Neuronal stem cell (in vitro differentiated cells): ENCODE measurements at regions not wholly inside any gene's neighbourhood (a gene's known extent, or its start where the extent isn't known, plus 50 kb on each side); places are given as distances from the start of the nearest gene placed in this dataset.

Experiments used
- DNase-seq: peaks from one replicate; pipeline ENCODE4 v3.0.0-alpha.2; 2013; ENCODE audit warnings: low spot score
- H2AFZ ChIP-seq: one replicate; pipeline ENCODE4 v1.6.1; 2013; ENCODE audit warnings: mild to moderate bottlenecking, low read length, inconsistent platforms
- H2AK5ac ChIP-seq: 2 replicates; pipeline ENCODE4 v1.6.1; 2013; ENCODE audit warnings: low read depth, mild to moderate bottlenecking, inconsistent platforms, low read length, moderate library complexity, mixed read lengths
- H2BK120ac ChIP-seq: 2 replicates; pipeline ENCODE4 v1.6.1; 2013; ENCODE audit warnings: low read depth, mild to moderate bottlenecking, inconsistent platforms, low read length, moderate library complexity, mixed read lengths
- H2BK12ac ChIP-seq: one replicate; pipeline ENCODE4 v1.6.1; 2013; ENCODE audit warnings: low read length, inconsistent platforms
- H2BK15ac ChIP-seq: 2 replicates; pipeline ENCODE4 v1.6.1; 2013; ENCODE audit warnings: mild to moderate bottlenecking, low read length, inconsistent platforms, mixed read lengths
- H2BK5ac ChIP-seq: one replicate; pipeline ENCODE4 v1.6.1; 2013; ENCODE audit warnings: inconsistent platforms, mild to moderate bottlenecking, low read length, moderate library complexity
- H3K14ac ChIP-seq: one replicate; pipeline ENCODE4 v1.6.1; 2013; ENCODE audit warnings: low read length, inconsistent platforms
- H3K18ac ChIP-seq: 2 replicates; pipeline ENCODE4 v1.6.1; 2013; ENCODE audit warnings: low read length, inconsistent platforms
- H3K23ac ChIP-seq: 2 replicates; pipeline ENCODE4 v1.6.1; 2013; ENCODE audit warnings: low read depth, mild to moderate bottlenecking, mixed read lengths, low read length, inconsistent platforms; ENCODE audit not compliant: poor library complexity
- H3K27ac ChIP-seq: replicated peaks from 3 replicates; pipeline ENCODE4 v1.5.1; 2013; ENCODE audit warnings: low read length, inconsistent platforms
- H3K27me3 ChIP-seq, 3 experiments: 2 replicates each; pipeline ENCODE4 v1.6.1; 2013; ENCODE audit warnings: low read length in 3 of 3, mild to moderate bottlenecking in 2 of 3, inconsistent platforms in 1 of 3, low read depth in 1 of 3, mixed read lengths in 1 of 3, moderate library complexity in 1 of 3; ENCODE audit not compliant: control insufficient read depth in 3 of 3, insufficient read depth in 3 of 3
- H3K36me3 ChIP-seq, 2 donors: replicated peaks in 1 of 2; 2 replicates each; pipeline ENCODE4 v1.6.1; 2013; ENCODE audit warnings: low read length in 2 of 2; ENCODE audit not compliant: control insufficient read depth in 2 of 2, insufficient read depth in 2 of 2
- H3K4ac ChIP-seq: 2 replicates; pipeline ENCODE4 v1.6.1; 2013; ENCODE audit warnings: inconsistent platforms, mild to moderate bottlenecking, low read length, moderate library complexity
- H3K4me1 ChIP-seq, 2 donors: 1 replicate in 1 of 2; 2 replicates in 1 of 2; pipeline ENCODE4 v1.6.1; 2013; ENCODE audit warnings: low read length in 2 of 2, low read depth in 1 of 2; ENCODE audit not compliant: control insufficient read depth in 2 of 2, insufficient read depth in 1 of 2
- H3K4me2 ChIP-seq: one replicate; pipeline ENCODE4 v1.6.1; 2013; ENCODE audit warnings: mild to moderate bottlenecking, low read length, inconsistent platforms; ENCODE audit not compliant: insufficient read depth, poor library complexity, severe bottlenecking
- H3K4me3 ChIP-seq, 2 donors: 2 replicates each; pipeline ENCODE4 v1.5.1; 2013; ENCODE audit warnings: low read length in 2 of 2, mild to moderate bottlenecking in 2 of 2, inconsistent platforms in 1 of 2, moderate library complexity in 1 of 2
- H3K79me1 ChIP-seq: one replicate; pipeline ENCODE4 v1.6.1; 2013; ENCODE audit warnings: low read depth, mild to moderate bottlenecking, inconsistent platforms, low read length, moderate library complexity
- H3K9ac ChIP-seq: one replicate; pipeline ENCODE4 v1.6.1; 2013; ENCODE audit warnings: mild to moderate bottlenecking, low read depth, low read length, inconsistent platforms; ENCODE audit not compliant: poor library complexity
- H3K9me3 ChIP-seq, 2 donors: replicated peaks in 1 of 2; 2 replicates each; pipeline versions ENCODE3 to v1.6.1; 2013; ENCODE audit warnings: low read length in 2 of 2, mild to moderate bottlenecking in 2 of 2, inconsistent platforms in 1 of 2, low read depth in 1 of 2, mixed read lengths in 1 of 2, moderate library complexity in 1 of 2; ENCODE audit not compliant: control insufficient read depth in 2 of 2, insufficient read depth in 1 of 2
- H4K8ac ChIP-seq: one replicate; pipeline ENCODE4 v1.6.1; 2013; ENCODE audit warnings: low read depth, mild to moderate bottlenecking, inconsistent platforms, low read length, moderate library complexity
- H4K91ac ChIP-seq: one replicate; pipeline ENCODE4 v1.6.1; 2013; ENCODE audit warnings: low read length, low read depth, mild to moderate bottlenecking, inconsistent platforms; ENCODE audit not compliant: poor library complexity
- WGBS, 2 donors: extraction: QIAGEN DNeasy Blood & Tissue Kit; methylation state at CpG; one replicate each; pipeline ENCODE4 v1.1.7; 2013; ENCODE audit warnings: missing lambda C conversion rate in 2 of 2, mixed read lengths in 1 of 2; ENCODE audit not compliant: insufficient read length in 2 of 2, insufficient replicate concordance in 1 of 2; ENCODE audit errors: extremely low coverage in 2 of 2; 5-methylcytosine and 5-hydroxymethylcytosine counted together

GRCh38 chr5:82639393-82640144, 361.4 kb upstream of the RPS23 start:
- no peak overlapping the region for H2BK12ac ChIP-seq
- no peak overlapping the region for H3K18ac ChIP-seq
- H2AFZ ChIP-seq = peak overlapping the region; percentile 5
- no peak overlapping the region for H4K91ac ChIP-seq
- no peaks in the 10 kb centered on the region for H3K9me3 ChIP-seq
- no peak overlapping the region for H3K4ac ChIP-seq
- no peak overlapping the region for H2BK5ac ChIP-seq
- no CpG with 5 or more reads among the region's 2 CpGs for WGBS, 2 donors
- H3K79me1 ChIP-seq = no peaks in the 10 kb centered on the region
- H3K27ac ChIP-seq = no peak overlapping the region
- no peak overlapping the region for H2BK120ac ChIP-seq
- no peak overlapping the region for H3K4me2 ChIP-seq
- H2BK15ac ChIP-seq = no peak overlapping the region
- no peaks in the 10 kb centered on the region for H3K36me3 ChIP-seq
- H3K27me3 ChIP-seq = no peaks in the 10 kb centered on the region
- H3K4me1 ChIP-seq = peaks cover 0 to 8% of the 10 kb centered on the region in 2 donors
- H3K14ac ChIP-seq = no peak overlapping the region
- no peak overlapping the region for H4K8ac ChIP-seq
- no peak overlapping the region for H2AK5ac ChIP-seq
- no peak overlapping the region for H3K4me3 ChIP-seq
- H3K9ac ChIP-seq = no peak overlapping the region
- no peak overlapping the region for H3K23ac ChIP-seq
- DNase-seq = no peak

DNA sequence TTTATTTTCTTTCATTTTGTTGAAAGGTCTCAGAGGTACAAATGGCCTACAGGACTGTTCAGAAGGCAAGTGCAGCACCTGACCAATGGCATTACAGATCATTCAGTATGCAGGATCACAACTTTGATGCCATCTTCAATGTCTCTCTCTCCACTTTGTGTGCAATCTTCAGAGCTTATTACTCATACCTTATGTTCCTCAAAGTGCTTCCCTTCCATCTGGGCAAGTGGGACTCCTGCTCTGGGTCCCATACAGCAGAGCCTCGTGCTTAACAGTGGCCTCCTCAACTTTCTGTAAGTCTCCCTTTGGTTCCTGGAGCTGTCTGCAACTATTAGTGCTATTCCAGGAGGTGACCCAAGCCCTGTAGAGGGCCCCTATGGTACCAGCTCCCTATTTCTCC, 358.4 kb upstream of the RPS23 start:
- Histone ChIP-seq H3K18ac (no peak overlapping the region), H2BK5ac (no peak overlapping the region), H3K27ac (no peak overlapping the region), H3K4me2 (no peak overlapping the region), H3K4me1 (peaks cover 0 to 2% of the 10 kb centered on the region in 2 donors), H2BK15ac (no peak overlapping the region), H3K4me3 (no peak overlapping the region), H4K91ac (no peak overlapping the region), H3K9me3 (no peaks in the 10 kb centered on the region), H3K79me1 (no peaks in the 10 kb centered on the region), H3K23ac (no peak overlapping the region), H3K27me3 (no peaks in the 10 kb centered on the region), H3K9ac (no peak overlapping the region), H3K14ac (no peak overlapping the region), H2AK5ac (no peak overlapping the region), H2AFZ (no peak overlapping the region), H2BK12ac (no peak overlapping the region), H3K4ac (no peak overlapping the region), H2BK120ac (no peak overlapping the region), H3K36me3 (no peaks in the 10 kb centered on the region), H4K8ac (no peak overlapping the region)
- no peak for DNase-seq
- no CpG with 5 or more reads among the region's 1 CpG for WGBS, 2 donors

- Histone ChIP-seq H3K14ac (no peak overlapping the region), H4K8ac (no peak overlapping the region), H2BK5ac (no peak overlapping the region), H3K4me3 (no peak overlapping the region), H2BK15ac (no peak overlapping the region), H2BK120ac (no peak overlapping the region), H3K4me2 (no peak overlapping the region), H2AK5ac (no peak overlapping the region), H3K27me3 (no peaks in the 10 kb centered on the region), H3K79me1 (no peaks in the 10 kb centered on the region), H2BK12ac (no peak overlapping the region), H3K4me1 (peaks cover 0 to 2% of the 10 kb centered on the region in 2 donors), H3K27ac (no peak overlapping the region), H3K23ac (no peak overlapping the region), H3K18ac (no peak overlapping the region), H3K9me3 (no peaks in the 10 kb centered on the region), H4K91ac (no peak overlapping the region), H3K36me3 (no peaks in the 10 kb centered on the region), H2AFZ (no peak overlapping the region), H3K9ac (no peak overlapping the region), H3K4ac (no peak overlapping the region)
- no CpG with 5 or more reads among the region's 4 CpGs for WGBS, 2 donors
- DNase-seq = no peak
Observed at GRCh38 chr5:82635561-82636288, 357.6 kb upstream of the RPS23 start.

- Histone ChIP-seq H2BK120ac (no peak overlapping the region), H2AFZ (no peak overlapping the region), H2AK5ac (no peak overlapping the region), H3K4ac (no peak overlapping the region), H3K4me2 (no peak overlapping the region), H3K27me3 (no peaks in the 10 kb centered on the region), H3K4me1 (no peaks in the 10 kb centered on the region), H3K9ac (no peak overlapping the region), H3K14ac (no peak overlapping the region), H3K27ac (no peak overlapping the region), H2BK15ac (no peak overlapping the region), H3K23ac (no peak overlapping the region), H2BK12ac (no peak overlapping the region), H2BK5ac (no peak overlapping the region), H3K79me1 (no peaks in the 10 kb centered on the region), H4K91ac (no peak overlapping the region), H3K18ac (no peak overlapping the region), H3K36me3 (no peaks in the 10 kb centered on the region), H3K9me3 (no peaks in the 10 kb centered on the region), H3K4me3 (no peak overlapping the region), H4K8ac (no peak overlapping the region)
- no peak for DNase-seq
- no CpG with 5 or more reads among the region's 1 CpG for WGBS, 2 donors
Observed at GRCh38 chr5:82628364-82628910, 350.3 kb upstream of the RPS23 start.
